ENCODE measurements at regions not wholly inside any gene's neighbourhood (a gene's known extent, or its start where the extent isn't known, plus 50 kb on each side); places are given as distances from the start of the nearest gene placed in this dataset.
"Not testable (repeated sequence)": the region's sequence is repeated elsewhere in the genome, so short reads cannot be mapped to it uniquely, and the experiment has no call there.

DNA sequence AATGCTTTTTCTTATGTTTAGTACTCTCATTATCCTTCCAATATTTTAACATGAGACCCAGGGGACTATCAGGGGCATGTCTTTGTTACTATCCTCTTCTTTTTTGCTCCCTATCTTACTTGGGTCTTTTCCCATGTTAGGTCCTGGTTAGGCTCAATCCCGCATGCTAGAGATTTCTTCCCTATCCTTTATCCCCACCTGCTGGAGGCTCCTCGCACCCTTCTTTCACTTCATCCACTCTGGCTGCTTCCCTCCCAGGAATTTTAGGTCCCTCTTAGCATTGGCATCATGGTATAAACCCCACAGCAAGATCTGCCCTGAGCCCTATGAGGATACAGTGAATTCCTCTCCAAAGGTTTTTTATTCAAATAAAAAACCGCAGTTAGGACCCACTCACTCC, 567.3 kb downstream of the ANKRD30B start:
- DNase-seq = peak; percentile 3

GRCh38 chr18:15318655-15319054, 570.7 kb downstream of the ANKRD30B start:
- not testable (repeated sequence) for DNase-seq

DNA sequence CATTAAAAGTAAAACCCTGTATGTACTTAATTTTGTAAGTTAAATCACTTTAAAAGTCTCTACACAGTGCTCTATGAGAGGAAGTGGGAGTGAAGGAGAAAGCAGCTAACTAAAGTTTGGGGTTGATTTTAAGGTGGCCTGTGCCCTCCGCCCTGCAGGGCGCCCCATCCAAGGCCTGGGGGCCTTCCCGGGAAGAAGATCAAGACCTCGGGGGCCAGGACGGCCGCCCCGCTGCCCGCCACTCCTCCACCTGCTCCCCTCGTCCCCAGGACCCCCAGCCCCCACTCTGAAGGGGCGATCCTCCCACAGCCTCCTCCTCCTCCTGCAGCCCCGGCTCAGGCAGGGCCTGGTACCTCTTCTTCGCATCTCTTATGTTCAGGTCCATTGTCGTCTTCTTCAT, 581.7 kb downstream of the ANKRD30B start:
- DNase-seq = not testable (repeated sequence)

- DNase-seq = not testable (repeated sequence)
Measured at GRCh38 chr18:15330149-15330548, 582.2 kb downstream of the ANKRD30B start.

- DNase-seq = not testable (repeated sequence)
Measured at GRCh38 chr18:15330600-15330999, 582.6 kb downstream of the ANKRD30B start.

DNA sequence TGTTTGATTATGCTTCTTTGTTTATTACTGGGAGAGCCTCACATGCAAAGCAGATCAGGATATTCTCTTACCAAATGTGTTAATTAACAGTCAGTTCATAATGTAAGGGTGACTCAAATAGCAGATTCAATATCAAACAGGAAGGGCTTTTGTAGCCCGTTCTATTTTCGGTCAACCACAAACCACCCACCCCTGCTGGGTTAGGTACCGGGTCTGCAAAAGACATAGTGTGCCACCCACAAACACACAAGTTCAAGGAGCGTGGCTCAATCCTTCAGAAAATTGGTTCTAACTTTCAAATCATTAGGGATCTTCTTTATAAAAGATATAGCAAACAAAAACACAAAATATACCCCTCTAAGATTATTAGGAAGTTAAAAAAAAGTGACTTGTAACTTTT, 627.7 kb downstream of the ANKRD30B start:
- not testable (repeated sequence) for DNase-seq

GRCh38 chr18:15407874-15408273, 659.9 kb downstream of the ANKRD30B start:
- not testable (repeated sequence) for DNase-seq
